SK-MEL-5 (cell line): ENCODE measurements at regions not wholly inside any gene's neighbourhood (a gene's known extent, or its start where the extent isn't known, plus 50 kb on each side); places are given as distances from the start of the nearest gene placed in this dataset.
"Not testable (repeated sequence)": the region's sequence is repeated elsewhere in the genome, so short reads cannot be mapped to it uniquely, and the experiment has no call there.

Experiments used
- DNase-seq: peaks from one replicate; pipeline ENCODE4 v3.0.0-alpha.2; 2016; ENCODE audit warnings: low read depth, low spot score
- in situ Hi-C: cut with HindIII; loops from 2 replicates; pipeline ENCODE4 v1.10.0; 2016; ENCODE audit warnings: low sequenced_read_pairs, high pct_unique_total_duplicates, low pct_unique_long_range_greater_than_20kb

GRCh38 chr6:37580176-37580955 is 80.7 kb upstream of the CCDC167 start:
- DNase-seq: peak; percentile 13
- in situ Hi-C loops: no loop called here

GRCh38 chr6:37579444-37580067 is 79.9 kb upstream of the CCDC167 start:
- in situ Hi-C loops: no loop called here
- DNase-seq: no peak

GRCh38 chr6:37578104-37578503 is 78.4 kb upstream of the CCDC167 start:
- in situ Hi-C loops: no loop called here
- no peak for DNase-seq

- DNase-seq: no peak
- in situ Hi-C loops: no loop called here
Observed at GRCh38 chr6:37576336-37576737, 76.6 kb upstream of the CCDC167 start.

- in situ Hi-C loops: no loop called here
- no peak for DNase-seq
Observed at GRCh38 chr6:37575221-37575620, 75.5 kb upstream of the CCDC167 start.

- in situ Hi-C loops: no loop called here
- no peak for DNase-seq
Observed at GRCh38 chr6:37572334-37572733, 72.6 kb upstream of the CCDC167 start.

GRCh38 chr6:37570482-37571133 is 70.9 kb upstream of the CCDC167 start:
- in situ Hi-C loops: no loop called here
- DNase-seq: no peak

- in situ Hi-C loops: no loop called here
- DNase-seq: no peak
Observed at GRCh38 chr6:37569743-37570481, 70.2 kb upstream of the CCDC167 start.

GRCh38 chr6:37569317-37569716 is 69.6 kb upstream of the CCDC167 start:
- DNase-seq: no peak
- in situ Hi-C loops: no loop called here

GRCh38 chr6:37566950-37567349 is 67.3 kb upstream of the CCDC167 start:
- in situ Hi-C loops: no loop called here
- no peak for DNase-seq

- in situ Hi-C loops: no loop called here
- peak; percentile 35 for DNase-seq
Observed at GRCh38 chr6:37566111-37566949, 66.6 kb upstream of the CCDC167 start.

- in situ Hi-C loops: no loop called here
- DNase-seq: no peak
Observed at GRCh38 chr6:37565267-37566110, 65.8 kb upstream of the CCDC167 start.

GRCh38 chr6:37562926-37563288 is 63.2 kb upstream of the CCDC167 start:
- in situ Hi-C loops, DNase-seq: not testable (repeated sequence)

- no peak for DNase-seq
- in situ Hi-C loops: no loop called here
Observed at GRCh38 chr6:37561361-37561760, 61.7 kb upstream of the CCDC167 start.

GRCh38 chr6:37560737-37561103 is 61.0 kb upstream of the CCDC167 start:
- DNase-seq: no peak
- in situ Hi-C loops: no loop called here

GRCh38 chr6:37559501-37559900 is 59.8 kb upstream of the CCDC167 start:
- in situ Hi-C loops: no loop called here
- no peak for DNase-seq

GRCh38 chr6:37559050-37559449 is 59.4 kb upstream of the CCDC167 start:
- in situ Hi-C loops: no loop called here
- no peak for DNase-seq
